ENCODE measurements at regions not wholly inside any gene's neighbourhood (a gene's known extent, or its start where the extent isn't known, plus 50 kb on each side); places are given as distances from the start of the nearest gene placed in this dataset.

DNA sequence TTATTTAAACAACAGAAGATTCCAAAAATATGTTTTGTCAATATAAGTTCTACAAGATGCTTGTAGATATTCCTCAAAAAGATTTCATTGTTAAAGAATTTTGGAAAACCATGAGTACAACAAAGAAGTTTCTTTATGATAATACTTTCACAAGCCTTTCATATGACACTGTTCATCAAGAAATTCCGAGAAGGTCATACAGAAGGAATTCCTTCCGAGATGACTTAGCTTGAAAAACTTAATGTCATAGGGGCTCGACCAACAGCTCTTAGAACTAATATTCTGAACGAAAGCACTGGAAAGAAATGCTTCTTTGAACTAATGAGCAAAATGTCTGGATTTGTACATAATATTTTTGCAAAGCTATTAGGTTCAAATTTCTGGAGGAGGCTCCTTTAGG is 403.4 kb downstream of the KLF5 start:
- no peak for DNase-seq (ENCODE audit: extremely low read depth, low read depth)
- no peak for TF ChIP-seq CTCF (IDR thresholded peaks at IDR 0.05; ENCODE audit: low read depth, low read length, missing control alignments)

DNA sequence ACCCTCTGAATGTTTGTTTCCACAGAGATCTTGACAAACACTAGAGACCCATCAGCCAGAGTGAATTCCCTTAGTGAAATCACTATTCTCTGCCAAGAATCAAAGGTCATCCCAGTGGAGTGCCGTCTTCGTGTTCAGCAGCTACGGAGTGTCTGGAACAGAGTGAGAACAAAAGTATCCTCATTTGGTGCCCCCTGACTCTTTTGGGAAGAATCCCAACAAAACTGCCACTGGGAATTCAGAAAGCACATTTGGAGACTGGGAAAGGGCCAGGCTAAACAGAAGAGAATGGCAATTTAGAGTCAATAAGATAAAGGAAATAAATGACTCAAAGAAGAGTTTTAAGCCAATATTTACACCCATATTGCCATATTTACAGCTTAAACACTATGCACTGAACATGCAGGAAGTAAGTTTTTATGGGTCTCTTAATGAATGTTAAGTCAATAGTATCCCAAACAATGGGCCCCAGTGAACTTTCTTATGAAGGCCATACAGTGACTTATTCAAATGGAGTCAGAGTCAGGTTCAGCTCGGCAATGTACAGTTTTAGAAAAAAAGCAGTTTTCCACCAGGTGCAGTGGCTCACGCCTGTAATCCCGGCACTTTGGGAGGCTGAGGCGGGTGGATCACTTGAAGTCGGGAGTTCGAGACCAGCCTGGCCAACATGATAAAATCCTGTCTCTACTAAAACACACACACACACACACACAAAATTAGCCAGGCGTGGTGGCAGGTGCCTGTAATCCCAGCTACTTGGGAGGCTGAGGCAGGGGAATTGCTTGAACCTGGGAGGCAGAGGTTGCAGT is 392.6 kb downstream of the KLF5 start:
- no peak overlapping the region for H3K4me3 ChIP-seq (replicated peaks; ENCODE audit: low read depth, low read length)
- no peak for TF ChIP-seq CTCF (IDR thresholded peaks at IDR 0.05; ENCODE audit: low read depth, low read length, missing control alignments)
- no peak for DNase-seq (ENCODE audit: extremely low read depth, low read depth)

More for the DNA sequence above, 403.4 kb downstream of the KLF5 start:
- no peak overlapping the region for H3K4me3 ChIP-seq (replicated peaks; ENCODE audit: low read depth, low read length)

- no peak for DNase-seq (ENCODE audit: extremely low read depth, low read depth)
- no peak overlapping the region for H3K4me3 ChIP-seq (replicated peaks; ENCODE audit: low read depth, low read length)
- no peak for TF ChIP-seq CTCF (IDR thresholded peaks at IDR 0.05; ENCODE audit: low read depth, low read length, missing control alignments)
Measured at GRCh38 chr13:73450583-73450982, 391.8 kb downstream of the KLF5 start.

DNA sequence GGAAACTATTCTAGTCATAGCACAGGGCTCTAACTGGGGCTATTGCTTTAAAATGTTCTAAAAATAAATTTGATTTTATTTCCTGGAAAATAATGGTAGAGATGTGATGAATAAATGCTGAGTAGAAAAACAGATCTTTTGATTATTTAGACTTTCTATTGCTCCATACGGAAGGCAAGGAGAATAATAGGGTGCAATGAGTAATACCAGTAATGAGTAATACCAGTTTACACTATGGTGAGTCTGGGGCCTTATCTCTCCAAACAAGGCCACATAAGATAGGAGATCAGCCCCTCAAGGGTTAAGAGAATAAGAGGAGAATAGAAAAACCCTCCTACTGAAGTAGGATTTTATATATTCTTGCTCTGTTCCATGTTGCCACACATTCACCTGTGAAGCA is 390.4 kb downstream of the KLF5 start:
- H3K4me3 ChIP-seq (replicated peaks; ENCODE audit: low read depth, low read length), result no peak overlapping the region
- DNase-seq (ENCODE audit: extremely low read depth, low read depth), result no peak
- no peak for TF ChIP-seq CTCF (IDR thresholded peaks at IDR 0.05; ENCODE audit: low read depth, low read length, missing control alignments)

- DNase-seq (ENCODE audit: extremely low read depth, low read depth), result no peak
- no peak overlapping the region for H3K4me3 ChIP-seq (replicated peaks; ENCODE audit: low read depth, low read length)
- no peak for TF ChIP-seq CTCF (IDR thresholded peaks at IDR 0.05; ENCODE audit: low read depth, low read length, missing control alignments)
Measured at GRCh38 chr13:73440296-73440895, 381.6 kb downstream of the KLF5 start.

DNA sequence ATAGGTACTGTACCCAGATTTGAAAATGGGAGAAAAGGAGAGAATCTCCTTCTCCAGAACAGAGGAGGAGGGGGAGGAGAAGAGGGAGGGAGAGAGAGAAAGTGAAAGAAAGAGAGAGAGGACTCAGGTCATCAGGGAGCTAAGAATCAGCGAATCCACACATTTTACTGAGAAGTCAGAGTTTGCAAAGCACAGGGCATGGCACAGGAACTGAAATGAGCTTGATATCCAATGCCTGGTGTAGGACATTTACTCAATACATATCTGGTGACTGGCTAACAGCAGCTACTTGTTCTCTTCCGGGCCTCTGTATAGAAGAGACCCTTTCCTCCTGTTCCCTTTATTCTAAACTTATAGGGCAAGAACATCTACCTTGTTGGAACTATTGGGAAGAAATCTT is 375.1 kb downstream of the KLF5 start:
- TF ChIP-seq CTCF (IDR thresholded peaks at IDR 0.05; ENCODE audit: low read depth, low read length, missing control alignments), result no peak
- H3K4me3 ChIP-seq (replicated peaks; ENCODE audit: low read depth, low read length), result no peak overlapping the region

More for the DNA sequence above, 375.1 kb downstream of the KLF5 start:
- DNase-seq (ENCODE audit: extremely low read depth, low read depth), result no peak

All from HFF-Myc (cell line).